Smooth muscle cell (in vitro differentiated cells): ENCODE measurements at regions not wholly inside any gene's neighbourhood (a gene's known extent, or its start where the extent isn't known, plus 50 kb on each side); places are given as distances from the start of the nearest gene placed in this dataset.

Source experiments
- DNase-seq: peaks from one replicate; lab custom pipeline; 2025; ENCODE audit not compliant: unreplicated experiment; lab: John Stamatoyannopoulos, UW
- H2AFZ ChIP-seq: fragments of 200-600 bp; sonication (generic); 2 replicates; pipeline ENCODE4 v1.6.0; 2016; ENCODE audit warnings: antibody characterized with exemption, low read depth, mild to moderate bottlenecking
- H3F3A ChIP-seq: fragments of 200-600 bp; sonication (generic); 2 replicates; pipeline ENCODE4 v1.6.0; 2017; ENCODE audit warnings: antibody characterized with exemption, low read depth
- H3K27ac ChIP-seq: fragments of 200-600 bp; sonication (generic); 2 replicates; pipeline ENCODE4 v1.5.1; 2016; ENCODE audit warnings: low read depth, mild to moderate bottlenecking
- H3K27me3 ChIP-seq: fragments of 200-600 bp; sonication (generic); 2 replicates; pipeline ENCODE4 v1.6.1; 2016; ENCODE audit warnings: low read depth, mild to moderate bottlenecking
- H3K36me3 ChIP-seq: fragments of 200-600 bp; sonication (generic); 2 replicates; pipeline ENCODE4 v1.5.1; 2016; ENCODE audit warnings: low read depth
- H3K4me1 ChIP-seq: fragments of 200-600 bp; sonication (generic); 2 replicates; pipeline ENCODE4 v1.5.1; 2016; ENCODE audit warnings: low read depth
- H3K4me2 ChIP-seq: fragments of 200-600 bp; sonication (generic); 2 replicates; pipeline ENCODE4 v1.6.0; 2016; ENCODE audit warnings: mild to moderate bottlenecking
- H3K4me3 ChIP-seq: fragments of 200-600 bp; sonication (generic); 2 replicates; pipeline ENCODE4 v1.5.1; 2016; ENCODE audit warnings: mild to moderate bottlenecking
- H3K79me2 ChIP-seq: fragments of 200-600 bp; sonication (generic); 2 replicates; pipeline ENCODE4 v1.6.0; 2016; ENCODE audit warnings: low read depth, mild to moderate bottlenecking
- H3K9ac ChIP-seq: fragments of 200-600 bp; sonication (generic); 2 replicates; pipeline ENCODE4 v1.6.0; 2016; ENCODE audit warnings: low read depth
- H3K9me3 ChIP-seq: fragments of 200-600 bp; sonication (generic); replicated peaks from 2 replicates; pipeline ENCODE4 v1.5.1; 2016; ENCODE audit warnings: low read depth
- H4K20me1 ChIP-seq: fragments of 200-600 bp; sonication (generic); 2 replicates; pipeline ENCODE4 v1.6.0; 2016; ENCODE audit warnings: low read depth
- CTCF ChIP-seq: fragments of 200-600 bp; sonication (generic); IDR thresholded peaks from 2 replicates; pipeline ENCODE4 v1.5.1; 2017; ENCODE audit warnings: borderline replicate concordance, mild to moderate bottlenecking, antibody characterized with exemption; ENCODE audit not compliant: insufficient read depth, poor library complexity, severe bottlenecking
- WGBS: methylation state at CpG from one replicate; pipeline ENCODE4 v1.1.7; 2016; ENCODE audit warnings: low lambda C conversion rate; 5-methylcytosine and 5-hydroxymethylcytosine counted together

DNA sequence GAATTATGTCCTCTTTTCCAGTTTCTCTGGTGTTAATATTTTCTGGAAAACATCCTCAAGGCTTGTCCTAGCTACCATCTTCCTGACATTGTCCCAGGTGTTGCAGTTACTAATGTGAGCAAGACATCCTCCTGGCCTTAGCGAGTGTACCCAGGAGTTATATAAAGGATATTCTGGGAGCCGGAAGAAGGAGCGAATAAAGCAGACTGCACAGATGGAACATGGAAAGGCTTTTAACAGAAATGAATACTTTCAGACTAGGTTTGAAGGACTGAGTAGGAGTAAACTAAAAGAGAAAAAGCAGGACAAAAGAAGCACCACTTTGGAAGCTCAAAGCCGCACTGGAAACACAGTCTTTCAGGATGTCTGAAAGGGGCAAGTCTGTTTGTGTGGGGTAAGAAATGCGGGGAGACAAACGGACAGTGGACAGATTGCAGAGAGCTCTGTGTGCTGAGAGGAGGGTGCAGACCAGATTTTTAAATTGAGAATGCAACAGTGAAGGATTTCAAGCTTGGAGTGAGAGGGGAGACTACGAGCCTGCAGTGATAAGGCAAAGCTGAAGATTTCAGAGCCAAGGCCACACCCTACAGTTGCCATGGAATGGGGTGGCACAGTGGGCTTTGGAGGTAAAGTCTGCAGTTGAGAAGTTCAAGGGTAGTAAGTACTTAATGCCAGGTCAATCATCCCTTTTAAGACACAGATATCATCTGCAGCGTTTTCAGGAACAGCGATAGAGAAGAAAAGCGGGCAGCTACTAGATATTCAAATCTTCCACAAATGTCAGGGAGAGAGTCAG lies 94.1 kb upstream of the TAF11L2 start:
- H3K4me1 ChIP-seq: peaks cover 42% of the 10 kb centered on the region
- H3K9me3 ChIP-seq: no peaks in the 10 kb centered on the region
- no peak overlapping the region for H3K27ac ChIP-seq
- no peak for DNase-seq
- no peak overlapping the region for H3K9ac ChIP-seq
- H3F3A ChIP-seq: no peaks in the 10 kb centered on the region
- no peak overlapping the region for H3K4me3 ChIP-seq
- H4K20me1 ChIP-seq: no peaks in the 10 kb centered on the region
- WGBS: 70% methylated on average over 10 of the region's 10 CpGs
- H3K36me3 ChIP-seq: no peaks in the 10 kb centered on the region
- no peak for TF ChIP-seq CTCF
- H2AFZ ChIP-seq: no peak overlapping the region
- no peaks in the 10 kb centered on the region for H3K27me3 ChIP-seq
- no peaks in the 10 kb centered on the region for H3K79me2 ChIP-seq
- H3K4me2 ChIP-seq: no peak overlapping the region

- Histone ChIP-seq H3K27me3 (no peaks in the 10 kb centered on the region), H2AFZ (no peak overlapping the region), H3K27ac (no peak overlapping the region), H3K4me3 (no peak overlapping the region), H3K9me3 (no peaks in the 10 kb centered on the region), H4K20me1 (no peaks in the 10 kb centered on the region), H3K4me1 (peaks cover 30% of the 10 kb centered on the region), H3K79me2 (no peaks in the 10 kb centered on the region), H3F3A (no peaks in the 10 kb centered on the region), H3K4me2 (no peak overlapping the region), H3K9ac (no peak overlapping the region), H3K36me3 (no peaks in the 10 kb centered on the region)
- TF ChIP-seq CTCF: no peak
- WGBS: 94% methylated on average over 2 of the region's 2 CpGs
- no peak for DNase-seq
Measured at GRCh38 chr5:17405976-17406375, 92.1 kb upstream of the TAF11L2 start.

DNA sequence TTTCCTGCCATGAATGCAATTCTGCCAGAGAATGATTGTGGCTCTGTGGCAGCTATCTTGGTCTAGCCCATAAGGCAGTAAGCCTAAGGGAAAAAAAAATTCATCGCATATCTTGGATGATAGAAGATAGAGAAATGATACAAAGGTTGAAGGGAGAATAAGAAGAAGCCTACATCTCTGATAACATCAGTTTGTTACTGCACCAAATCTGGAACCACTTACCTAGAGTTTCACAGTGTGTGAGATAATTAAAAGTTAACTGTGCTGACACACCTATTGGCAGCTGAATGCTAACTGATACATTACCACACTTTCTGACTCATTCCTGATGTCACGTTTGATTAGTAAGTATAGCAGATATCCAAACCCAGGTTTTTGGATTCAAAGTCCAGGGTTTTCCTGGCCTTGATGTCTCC lies 91.6 kb upstream of the TAF11L2 start:
- no peaks in the 10 kb centered on the region for H3F3A ChIP-seq
- H3K79me2 ChIP-seq: no peaks in the 10 kb centered on the region
- no peak overlapping the region for H2AFZ ChIP-seq
- H3K9ac ChIP-seq: no peak overlapping the region
- peaks cover 25% of the 10 kb centered on the region for H3K4me1 ChIP-seq
- no peak overlapping the region for H3K4me2 ChIP-seq
- no peaks in the 10 kb centered on the region for H4K20me1 ChIP-seq
- no peak overlapping the region for H3K27ac ChIP-seq
- WGBS: 68% methylated on average over 2 of the region's 2 CpGs
- TF ChIP-seq CTCF: no peak
- no peak for DNase-seq
- H3K27me3 ChIP-seq: no peaks in the 10 kb centered on the region
- no peaks in the 10 kb centered on the region for H3K36me3 ChIP-seq
- no peak overlapping the region for H3K4me3 ChIP-seq
- H3K9me3 ChIP-seq: no peaks in the 10 kb centered on the region
